ENCODE measurements at regions not wholly inside any gene's neighbourhood (a gene's known extent, or its start where the extent isn't known, plus 50 kb on each side); places are given as distances from the start of the nearest gene placed in this dataset.

GRCh38 chrX:77167993-77168392 is 279.2 kb upstream of the FGF16 start:
- DNase-seq (ENCODE audit: extremely low spot score): no peak

GRCh38 chrX:77174680-77175519 is 272.3 kb upstream of the FGF16 start:
- Histone ChIP-seq H3K36me3 (no peaks in the 10 kb centered on the region), H3K4me1 (peaks cover 0 to 9% (median 6%) of the 10 kb centered on the region in 4 donors), H3K27ac (replicated peaks in 1 of 4) (no peak overlapping the region), H3K9me3 (peaks cover 0 to 4% (median 0%) of the 10 kb centered on the region in 4 donors), H3K27me3 (no peaks in the 10 kb centered on the region), H3K4me3 (no peak overlapping the region)
- no peak for DNase-seq (ENCODE audit: extremely low spot score)
- TF ChIP-seq EP300 (IDR thresholded peaks at IDR 0.05) (no peak), POLR2A (IDR thresholded peaks at IDR 0.05; ENCODE audit: low read depth) (no peak), POLR2AphosphoS5 (IDR thresholded peaks at IDR 0.05) (no peak)
- TF ChIP-seq, protein P1, sequence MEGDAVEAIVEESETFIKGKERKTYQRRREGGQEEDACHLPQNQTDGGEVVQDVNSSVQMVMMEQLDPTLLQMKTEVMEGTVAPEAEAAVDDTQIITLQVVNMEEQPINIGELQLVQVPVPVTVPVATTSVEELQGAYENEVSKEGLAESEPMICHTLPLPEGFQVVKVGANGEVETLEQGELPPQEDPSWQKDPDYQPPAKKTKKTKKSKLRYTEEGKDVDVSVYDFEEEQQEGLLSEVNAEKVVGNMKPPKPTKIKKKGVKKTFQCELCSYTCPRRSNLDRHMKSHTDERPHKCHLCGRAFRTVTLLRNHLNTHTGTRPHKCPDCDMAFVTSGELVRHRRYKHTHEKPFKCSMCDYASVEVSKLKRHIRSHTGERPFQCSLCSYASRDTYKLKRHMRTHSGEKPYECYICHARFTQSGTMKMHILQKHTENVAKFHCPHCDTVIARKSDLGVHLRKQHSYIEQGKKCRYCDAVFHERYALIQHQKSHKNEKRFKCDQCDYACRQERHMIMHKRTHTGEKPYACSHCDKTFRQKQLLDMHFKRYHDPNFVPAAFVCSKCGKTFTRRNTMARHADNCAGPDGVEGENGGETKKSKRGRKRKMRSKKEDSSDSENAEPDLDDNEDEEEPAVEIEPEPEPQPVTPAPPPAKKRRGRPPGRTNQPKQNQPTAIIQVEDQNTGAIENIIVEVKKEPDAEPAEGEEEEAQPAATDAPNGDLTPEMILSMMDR (IDR thresholded peaks at IDR 0.05): no peak
- 58% methylated on average over 2 of the region's 2 CpGs for WGBS
- intact Hi-C loops (cut with DNase I): no loop called here

More at GRCh38 chrX:77167993-77168392, 279.2 kb upstream of the FGF16 start:
- Histone ChIP-seq H3K27ac (replicated peaks in 1 of 4) (no peak overlapping the region), H3K9me3 (peaks cover 0 to 4% (median 0%) of the 10 kb centered on the region in 4 donors), H3K36me3 (no peaks in the 10 kb centered on the region), H3K4me1 (no peaks in the 10 kb centered on the region), H3K27me3 (no peaks in the 10 kb centered on the region), H3K4me3 (no peak overlapping the region)
- TF ChIP-seq POLR2A (IDR thresholded peaks at IDR 0.05; ENCODE audit: low read depth): no peak
- TF ChIP-seq POLR2AphosphoS5 (IDR thresholded peaks at IDR 0.05): no peak
- TF ChIP-seq, protein P1 (IDR thresholded peaks at IDR 0.05): no peak
- no peak for TF ChIP-seq EP300 (IDR thresholded peaks at IDR 0.05)
- 50% methylated on average over 1 of the region's 1 CpG for WGBS
- intact Hi-C loops (cut with DNase I): no loop called here

GRCh38 chrX:77200663-77201062 is 246.5 kb upstream of the FGF16 start:
- TF ChIP-seq POLR2A (IDR thresholded peaks at IDR 0.05; ENCODE audit: low read depth) (no peak), EP300 (IDR thresholded peaks at IDR 0.05) (no peak), POLR2AphosphoS5 (IDR thresholded peaks at IDR 0.05) (no peak)
- TF ChIP-seq, protein P1 (IDR thresholded peaks at IDR 0.05): no peak
- DNase-seq (ENCODE audit: extremely low spot score): no peak
- intact Hi-C loops (cut with DNase I): no loop called here
- peaks cover 0 to 4% (median 0%) of the 10 kb centered on the region in 4 donors for H3K9me3 ChIP-seq
- no peak overlapping the region for H3K27ac ChIP-seq (replicated peaks in 1 of 4)
- no peaks in the 10 kb centered on the region for H3K4me1 ChIP-seq
- H3K4me3 ChIP-seq: no peak overlapping the region
- H3K36me3 ChIP-seq: no peaks in the 10 kb centered on the region
- H3K27me3 ChIP-seq: no peaks in the 10 kb centered on the region
- WGBS: 73% methylated on average over 4 of the region's 4 CpGs

DNA sequence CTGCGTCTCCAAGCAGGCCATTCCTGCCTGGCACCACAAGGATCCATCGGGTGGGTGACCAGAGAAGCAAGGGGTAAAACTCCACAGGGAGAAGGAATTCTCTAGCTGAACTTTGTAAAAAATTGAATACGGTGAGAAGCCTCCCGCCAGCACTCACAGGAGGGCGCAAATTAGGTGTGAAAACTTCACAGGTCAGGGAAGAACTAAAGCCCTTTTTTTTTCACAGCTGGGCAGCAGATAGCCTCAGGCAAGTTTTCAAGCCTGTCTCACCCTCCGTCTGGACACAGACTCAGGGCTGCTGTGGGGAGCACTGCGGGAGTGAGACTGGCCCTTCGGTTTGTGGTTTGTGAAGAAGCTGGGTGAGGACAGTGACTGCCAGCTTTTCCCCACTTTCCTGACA is 224.1 kb upstream of the FGF16 start:
- intact Hi-C loops (cut with DNase I): no loop called here
- TF ChIP-seq EP300 (IDR thresholded peaks at IDR 0.05): no peak
- TF ChIP-seq, protein P1 (IDR thresholded peaks at IDR 0.05): no peak
- no peak for TF ChIP-seq POLR2A (IDR thresholded peaks at IDR 0.05; ENCODE audit: low read depth)
- no peak for TF ChIP-seq POLR2AphosphoS5 (IDR thresholded peaks at IDR 0.05)
- no peak for DNase-seq (ENCODE audit: extremely low spot score)
- H3K27me3 ChIP-seq: no peaks in the 10 kb centered on the region
- WGBS: 40% methylated on average over 8 of the region's 8 CpGs
- no peak overlapping the region for H3K4me3 ChIP-seq
- no peaks in the 10 kb centered on the region for H3K36me3 ChIP-seq
- H3K27ac ChIP-seq (replicated peaks in 1 of 4): no peak overlapping the region
- H3K9me3 ChIP-seq: peaks cover 0 to 7% (median 0%) of the 10 kb centered on the region in 4 donors
- H3K4me1 ChIP-seq: no peaks in the 10 kb centered on the region
